Central memory CD4-positive, alpha-beta T cell (primary cell): ENCODE measurements at regions not wholly inside any gene's neighbourhood (a gene's known extent, or its start where the extent isn't known, plus 50 kb on each side); places are given as distances from the start of the nearest gene placed in this dataset.

ENCODE experiments used
- DNase-seq: peaks from one replicate; pipeline ENCODE4 v3.0.0; 2022

- no peak for DNase-seq
Observed at GRCh38 chr3:182606905-182607504, 186.3 kb upstream of the ATP11B start.

GRCh38 chr3:182608832-182609231, 184.5 kb upstream of the ATP11B start:
- DNase-seq: no peak

DNA sequence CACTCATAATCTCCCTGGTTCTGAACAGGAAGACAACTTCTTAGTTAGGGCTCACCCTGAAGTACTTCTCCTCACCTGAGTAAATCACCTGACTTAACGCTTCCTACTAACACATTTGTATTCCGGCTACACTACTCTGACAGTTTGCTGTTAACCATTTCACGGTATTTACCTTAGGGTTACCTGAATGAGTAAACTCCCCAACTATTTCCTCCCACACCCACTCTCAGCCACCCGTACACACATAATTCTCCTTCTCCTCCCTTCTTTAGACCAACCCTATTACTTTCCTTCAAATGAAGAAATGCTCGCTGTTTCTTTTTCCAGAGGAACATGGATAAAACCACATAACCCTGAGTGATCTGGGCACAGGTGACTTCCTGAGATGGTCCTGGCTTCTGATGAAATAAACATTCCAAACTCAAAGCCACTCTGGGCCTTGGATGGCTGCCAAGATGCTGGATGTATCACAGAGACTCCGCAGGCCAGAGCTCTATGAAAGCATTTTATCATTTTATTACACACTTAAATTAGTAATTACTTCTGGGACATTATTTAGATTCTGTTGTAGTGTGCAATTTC, 183.6 kb upstream of the ATP11B start:
- DNase-seq: no peak

- no peak for DNase-seq
Observed at GRCh38 chr3:182612332-182612731, 181.0 kb upstream of the ATP11B start.

GRCh38 chr3:182617500-182617899, 175.8 kb upstream of the ATP11B start:
- no peak for DNase-seq

DNA sequence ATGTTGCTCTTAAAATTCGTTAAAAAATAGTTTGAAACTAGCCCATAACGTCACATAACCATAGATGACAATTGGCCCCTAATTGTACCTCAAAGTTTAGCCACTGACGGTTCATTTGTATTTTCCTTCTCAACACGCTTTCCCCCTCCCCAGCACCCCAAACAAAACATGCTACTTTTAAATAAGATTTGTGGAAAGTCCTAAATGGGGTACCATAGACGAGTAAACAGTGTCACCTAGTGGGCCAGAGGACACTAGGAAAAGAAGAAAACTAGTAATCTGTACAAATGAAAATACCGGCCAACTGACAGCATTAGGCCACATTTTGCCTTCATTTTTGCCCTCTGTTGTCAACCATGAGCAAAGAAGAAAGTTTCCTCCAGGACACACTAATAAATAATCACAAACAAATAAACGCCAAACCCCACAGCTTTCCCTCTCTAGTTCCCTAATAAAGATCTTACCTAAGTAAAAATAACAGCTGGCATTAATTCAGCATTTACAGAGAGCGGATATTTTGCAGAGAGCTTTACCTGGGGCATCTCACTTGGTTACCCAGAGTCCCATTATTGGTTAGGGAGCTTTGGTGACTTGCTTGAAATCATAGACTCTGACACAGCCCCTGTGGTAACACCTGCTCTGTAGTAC, 175.1 kb upstream of the ATP11B start:
- DNase-seq: no peak

DNA sequence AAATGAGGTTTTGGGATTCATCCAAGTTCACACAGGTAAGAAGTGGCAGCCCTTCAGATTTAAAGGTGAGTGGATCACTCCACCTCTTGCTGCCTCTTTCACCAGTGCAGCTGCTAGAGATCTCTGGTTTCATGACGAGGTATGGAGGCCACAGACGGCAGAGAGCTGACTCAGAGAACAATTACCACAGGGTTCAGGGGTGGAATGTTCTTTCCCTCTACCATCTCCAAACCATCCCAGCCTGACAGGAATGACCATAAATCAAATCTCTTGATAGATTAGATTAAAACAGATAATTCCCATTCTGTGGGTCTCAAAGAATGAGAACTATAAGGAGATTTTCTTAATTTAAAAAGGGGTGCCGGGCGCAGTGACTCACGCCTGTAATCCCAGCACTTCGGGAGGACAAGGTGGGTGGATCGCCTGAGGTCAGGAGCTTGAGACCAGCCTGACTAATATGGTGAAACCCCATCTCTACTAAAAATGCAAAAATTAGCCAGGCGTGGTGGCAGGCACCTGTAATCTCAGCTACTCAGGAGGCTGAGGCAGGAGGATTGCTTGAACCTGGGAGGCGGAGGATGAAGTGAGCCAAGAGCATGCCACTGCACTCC, 174.2 kb upstream of the ATP11B start:
- DNase-seq: no peak

GRCh38 chr3:182620723-182621434, 172.4 kb upstream of the ATP11B start:
- DNase-seq: no peak

DNA sequence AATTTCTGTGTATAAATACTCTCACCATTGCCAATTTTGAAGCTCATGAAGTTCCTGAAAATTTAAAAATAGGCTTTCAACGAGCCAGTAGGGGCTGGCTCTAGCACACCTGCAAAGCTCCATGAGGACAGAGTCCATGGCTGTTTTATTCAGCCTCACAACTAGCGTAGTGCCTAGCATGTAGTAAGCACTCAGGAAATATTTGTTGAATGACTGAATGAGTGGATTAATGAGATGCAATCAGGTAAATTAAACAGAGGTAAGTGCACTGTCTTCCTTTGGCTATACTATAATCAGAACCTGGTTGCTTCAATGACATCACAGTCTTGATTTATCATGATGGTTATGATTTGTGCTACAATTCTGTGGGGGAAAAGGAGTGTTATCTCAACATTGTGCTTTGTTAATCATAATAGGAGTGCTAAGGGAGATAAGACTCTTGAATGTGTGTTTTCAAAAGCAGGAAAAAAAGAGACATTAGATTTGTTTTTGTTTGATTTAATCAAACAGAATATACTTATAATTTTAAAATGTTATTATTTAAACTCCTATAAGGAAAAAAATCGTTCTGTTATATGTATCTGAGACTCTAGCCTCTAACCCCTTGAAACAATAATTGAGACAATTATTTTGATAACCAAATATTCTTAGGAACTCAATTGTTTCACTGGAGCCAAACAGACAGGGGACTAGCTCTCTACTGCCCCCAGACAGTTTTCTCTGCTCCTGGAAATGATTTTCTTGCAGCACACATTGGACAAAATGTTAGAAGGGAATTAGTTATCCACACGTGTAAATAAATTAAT, 171.7 kb upstream of the ATP11B start:
- no peak for DNase-seq

DNA sequence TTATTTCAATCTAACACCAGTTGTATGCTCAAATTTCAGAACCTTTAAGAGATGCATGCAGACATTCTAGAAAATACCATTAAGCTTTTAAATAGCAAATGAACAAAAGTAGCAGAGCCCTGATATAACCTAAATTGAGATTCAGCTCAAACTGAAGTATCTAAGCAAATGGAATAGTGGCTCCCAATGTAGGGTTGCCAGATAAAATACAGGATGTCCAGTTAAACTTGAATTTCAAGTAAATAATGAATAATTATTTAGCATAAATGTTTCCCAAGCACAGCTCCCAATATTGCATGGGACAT, 171.1 kb upstream of the ATP11B start:
- DNase-seq: no peak

DNA sequence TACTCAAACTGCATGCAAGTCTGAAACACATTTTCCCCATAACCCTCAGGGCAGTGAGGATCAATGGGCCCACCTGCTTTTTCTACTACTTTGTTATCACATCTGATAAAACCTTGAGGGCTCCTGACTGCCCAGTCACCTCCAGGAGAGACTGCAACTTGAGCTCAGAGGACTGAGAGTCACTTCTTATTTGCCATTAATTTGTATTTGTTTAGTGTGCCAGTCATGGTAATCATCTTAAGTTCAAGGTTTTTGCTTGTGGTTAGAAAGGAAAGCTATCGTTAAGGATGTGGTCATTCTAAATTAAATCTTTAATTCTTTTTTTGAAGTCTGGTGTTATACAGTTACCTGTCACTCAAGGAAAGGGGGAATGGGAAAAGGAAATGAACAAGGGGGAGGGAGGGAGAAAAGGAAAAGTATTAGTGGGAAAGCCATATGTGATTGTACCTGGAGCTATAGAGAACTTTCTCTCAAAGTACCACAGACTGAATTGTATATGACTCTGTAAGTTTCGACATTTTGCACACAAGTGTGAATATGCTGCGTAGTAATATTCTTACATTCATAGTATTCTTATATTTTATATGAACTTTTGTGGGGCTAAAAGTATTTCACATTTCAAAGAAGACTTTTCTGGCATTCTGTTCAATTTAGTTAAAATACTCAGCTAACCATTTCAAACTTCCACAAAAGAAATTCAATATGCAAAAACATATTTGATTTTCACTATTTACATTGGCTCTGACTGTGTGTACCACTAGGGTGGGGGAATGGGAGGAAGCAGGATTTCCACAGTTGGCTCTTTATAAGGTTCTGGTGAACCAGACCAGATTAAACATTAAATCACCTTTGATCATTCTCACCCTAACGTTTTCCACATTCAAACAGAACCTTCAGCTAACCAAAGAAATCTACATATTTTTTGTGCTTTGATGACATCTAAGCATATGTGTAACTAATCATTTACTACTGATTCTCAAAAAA, 166.5 kb upstream of the ATP11B start:
- DNase-seq: no peak

GRCh38 chr3:182628531-182628930, 164.8 kb upstream of the ATP11B start:
- DNase-seq: no peak

GRCh38 chr3:182629521-182629920, 163.8 kb upstream of the ATP11B start:
- no peak for DNase-seq

DNA sequence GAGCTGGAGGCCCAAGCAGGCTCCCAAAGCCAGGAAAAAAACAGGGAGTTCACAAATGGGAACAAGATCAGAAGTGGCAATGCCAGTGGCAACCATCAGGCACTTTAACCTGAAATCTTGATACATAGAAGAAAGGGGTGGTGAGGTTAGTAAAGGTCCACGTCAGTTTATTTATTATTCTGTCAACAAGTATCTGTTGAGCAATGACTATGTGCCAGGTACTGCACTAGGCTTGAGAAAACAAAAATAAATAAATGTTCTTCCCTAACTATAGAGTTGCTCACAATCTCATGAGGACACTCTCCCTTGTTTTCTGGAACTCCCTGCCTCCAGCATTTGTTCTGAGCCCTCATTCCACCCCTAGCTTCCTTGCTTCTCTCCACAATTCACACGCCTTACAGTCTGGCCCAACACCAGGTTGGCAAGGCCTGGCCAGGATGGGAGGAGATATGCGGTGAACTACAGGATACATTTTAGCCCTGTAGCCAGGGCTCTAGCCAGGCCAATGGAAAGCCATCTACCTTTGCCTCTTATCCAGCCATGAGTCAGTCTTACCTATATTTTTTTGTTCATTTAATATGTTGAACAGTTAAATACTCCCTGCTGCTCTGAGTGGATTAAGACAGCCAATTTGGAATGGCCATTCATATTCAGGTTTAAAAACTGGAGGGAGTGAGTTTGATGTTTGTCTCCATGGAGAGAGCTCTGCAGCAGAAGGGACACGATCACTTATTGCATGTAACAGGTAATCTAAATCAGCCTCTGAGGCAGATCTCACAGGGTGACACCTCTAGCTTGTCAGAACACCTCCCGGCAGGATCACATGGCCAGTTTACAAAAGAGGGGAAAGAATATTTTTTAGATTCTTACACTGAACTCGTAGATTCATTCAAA, 161.9 kb upstream of the ATP11B start:
- no peak for DNase-seq

- no peak for DNase-seq
Observed at GRCh38 chr3:182632077-182632393, 161.3 kb upstream of the ATP11B start.

GRCh38 chr3:182633186-182633585, 160.1 kb upstream of the ATP11B start:
- no peak for DNase-seq

DNA sequence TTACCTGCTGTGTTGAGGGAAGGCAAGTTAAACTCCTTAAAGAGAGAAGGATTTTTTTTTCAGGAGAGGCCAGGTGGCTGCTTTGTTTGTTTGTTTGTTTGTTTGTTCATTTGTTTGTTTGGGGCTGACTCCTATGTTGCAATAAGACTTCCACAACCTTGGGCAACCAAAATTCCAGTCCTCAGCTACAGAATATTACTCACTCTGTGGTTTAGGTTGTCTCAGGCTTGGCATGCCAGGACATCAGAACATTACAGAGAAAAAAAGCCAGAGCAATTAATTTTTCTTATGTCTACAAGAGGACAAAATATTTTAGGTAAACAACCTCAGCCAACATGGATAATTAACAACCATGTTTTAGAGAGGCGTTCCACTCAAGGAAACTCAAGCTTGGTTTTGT, 156.7 kb upstream of the ATP11B start:
- DNase-seq: no peak

DNA sequence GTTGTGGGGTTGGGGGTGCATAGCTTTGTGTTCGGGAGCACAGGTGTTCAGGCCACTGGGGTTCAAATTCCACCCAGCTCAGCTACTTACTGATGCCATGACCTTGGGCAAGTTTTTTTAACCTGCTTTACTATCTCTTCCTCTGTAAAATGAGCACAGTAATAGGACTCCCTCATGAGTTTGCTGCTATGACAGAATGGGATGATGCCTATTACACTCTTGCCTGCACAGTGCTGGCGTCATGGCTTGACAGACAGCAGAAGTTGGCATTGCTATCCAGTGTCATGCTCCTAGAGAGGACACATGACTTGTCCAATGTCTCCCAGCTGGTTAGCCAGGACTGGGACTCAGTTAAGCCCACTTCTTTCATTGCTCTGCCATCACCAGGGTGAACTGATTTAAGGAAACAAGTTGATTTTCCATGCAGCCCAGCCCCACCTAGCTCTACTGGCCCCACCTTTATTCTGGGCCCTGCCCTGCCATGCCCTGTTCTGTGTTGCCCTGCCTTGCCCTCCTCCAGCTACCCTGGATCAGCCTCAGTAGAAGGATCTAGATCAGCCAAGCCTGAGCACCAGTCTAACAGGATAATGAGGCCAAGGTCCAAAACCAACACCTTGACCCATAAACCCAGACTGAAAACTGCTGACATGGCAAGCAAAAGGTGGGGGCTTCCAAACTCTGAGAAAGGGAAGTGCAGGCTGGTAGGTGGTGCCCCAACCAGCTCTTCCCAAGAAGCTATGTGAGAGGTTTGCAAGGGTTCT, 155.8 kb upstream of the ATP11B start:
- DNase-seq: no peak

DNA sequence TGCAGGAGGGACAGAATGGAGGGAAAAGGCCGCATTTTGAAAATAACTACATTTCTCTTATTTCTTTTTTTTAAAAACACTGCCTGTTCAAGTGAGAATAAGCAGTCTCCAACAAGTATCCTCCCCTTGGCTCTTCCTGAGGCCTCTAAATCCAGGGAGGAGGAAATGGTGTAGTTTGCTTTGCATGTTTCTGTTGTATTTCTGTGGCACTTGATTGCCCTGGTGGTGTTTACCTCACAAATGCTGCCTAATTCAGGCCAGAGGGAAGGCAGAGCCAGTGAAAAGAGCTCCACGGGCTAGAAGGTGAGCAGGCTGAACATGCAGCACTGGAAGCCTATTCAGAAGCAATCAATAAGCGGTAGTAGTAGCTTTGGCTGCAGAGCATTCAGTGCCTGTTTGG, 149.3 kb upstream of the ATP11B start:
- no peak for DNase-seq
